Left lung (tissue), 4 donors: ENCODE measurements at regions not wholly inside any gene's neighbourhood (a gene's known extent, or its start where the extent isn't known, plus 50 kb on each side); places are given as distances from the start of the nearest gene placed in this dataset.

ENCODE experiments used
- ATAC-seq: fragments of 200-7000 bp; cut with Tn5 transposase; one replicate; pipeline ENCODE4 v1.9.1; 2020; ENCODE audit warnings: moderate library complexity
- DNase-seq, 4 donors: peaks; one replicate each; pipeline ENCODE4 v3.0.0-alpha.2; 2013 to 2020
- H3K27ac ChIP-seq, 2 donors: fragments of 200-600 bp; sonication (generic) in 1 of 2; one replicate each; pipeline versions ENCODE4 v1.5.0 to v1.8.0; 2020 to 2021
- H3K27me3 ChIP-seq, 2 donors: fragments of 200-600 bp; sonication (generic) in 1 of 2; one replicate each; pipeline versions ENCODE4 v1.5.0 to v1.8.0; 2020 to 2021
- H3K36me3 ChIP-seq, 2 donors: fragments of 200-600 bp; sonication (generic) in 1 of 2; one replicate each; pipeline versions ENCODE4 v1.5.0 to v1.8.0; 2020 to 2021
- H3K4me1 ChIP-seq, 2 donors: fragments of 200-600 bp; one replicate each; pipeline ENCODE4 v1.8.0; 2021
- H3K4me3 ChIP-seq, 2 donors: fragments of 200-600 bp; sonication (generic) in 1 of 2; one replicate each; pipeline versions ENCODE4 v1.5.0 to v1.8.0; 2020 to 2021; ENCODE audit warnings: mild to moderate bottlenecking in 1 of 2
- H3K9me3 ChIP-seq, 2 donors: fragments of 200-600 bp; sonication (generic) in 1 of 2; one replicate each; pipeline versions ENCODE4 v1.5.0 to v1.8.0; 2020 to 2021
- CTCF ChIP-seq, 2 donors: fragments of 200-600 bp; sonication (generic) in 1 of 2; IDR thresholded peaks; one replicate each; pipeline versions ENCODE4 v1.5.0 to v1.8.0; 2021; ENCODE audit warnings: antibody characterized with exemption in 2 of 2
- intact Hi-C, 2 donors: fragments of 100-400 bp; cut with DNase I; formaldehyde crosslinking; loops; one replicate each; pipeline versions ENCODE4 v1.11.2 to v1.14.2; 2022
- donor health status: DM: no; HTN: yes; CAD: no.
- donor health status: DM: no; HTN: no; CAD: no.

- TF ChIP-seq CTCF (IDR thresholded peaks at IDR 0.05) = no peak
Measured at GRCh38 chrX:149283853-149284252, 221.3 kb downstream of the IDS start.

GRCh38 chrX:149282909-149283308, 222.2 kb downstream of the IDS start:
- ATAC-seq = no peak
- H3K36me3 ChIP-seq = no peaks in the 10 kb centered on the region
- intact Hi-C loops = no loop called here

More at GRCh38 chrX:149283853-149284252, 221.3 kb downstream of the IDS start:
- Histone ChIP-seq H3K36me3 (no peaks in the 10 kb centered on the region), H3K27me3 (no peaks in the 10 kb centered on the region), H3K4me3 (no peak overlapping the region), H3K4me1 (no peaks in the 10 kb centered on the region), H3K9me3 (no peaks in the 10 kb centered on the region), H3K27ac (no peak overlapping the region)
- intact Hi-C loops = no loop called here
- no peak for ATAC-seq
- DNase-seq = no peak

GRCh38 chrX:149280011-149280410, 225.1 kb downstream of the IDS start:
- Histone ChIP-seq H3K9me3 (no peaks in the 10 kb centered on the region), H3K36me3 (no peaks in the 10 kb centered on the region), H3K27me3 (no peaks in the 10 kb centered on the region), H3K4me3 (no peak overlapping the region), H3K27ac (no peak overlapping the region), H3K4me1 (no peaks in the 10 kb centered on the region)
- DNase-seq (no peak), ATAC-seq (no peak)
- intact Hi-C loops = no loop called here
- TF ChIP-seq CTCF (IDR thresholded peaks at IDR 0.05) = no peak

More at GRCh38 chrX:149282909-149283308, 222.2 kb downstream of the IDS start:
- DNase-seq = no peak
- H3K4me1 ChIP-seq = no peaks in the 10 kb centered on the region
- TF ChIP-seq CTCF (IDR thresholded peaks at IDR 0.05) = no peak
- H3K27ac ChIP-seq = no peak overlapping the region
- H3K9me3 ChIP-seq = no peaks in the 10 kb centered on the region
- H3K27me3 ChIP-seq = no peaks in the 10 kb centered on the region
- no peak overlapping the region for H3K4me3 ChIP-seq

- no peak overlapping the region for H3K4me3 ChIP-seq
- no peaks in the 10 kb centered on the region for H3K36me3 ChIP-seq
- ATAC-seq (no peak), DNase-seq (no peak)
- no peaks in the 10 kb centered on the region for H3K9me3 ChIP-seq
- no peaks in the 10 kb centered on the region for H3K27me3 ChIP-seq
- H3K27ac ChIP-seq = no peak overlapping the region
- intact Hi-C loops = no loop called here
- H3K4me1 ChIP-seq = no peaks in the 10 kb centered on the region
- no peak for TF ChIP-seq CTCF (IDR thresholded peaks at IDR 0.05)
Measured at GRCh38 chrX:149275836-149276235, 229.3 kb downstream of the IDS start.

- TF ChIP-seq CTCF (IDR thresholded peaks at IDR 0.05) = no peak
- H3K27me3 ChIP-seq = no peaks in the 10 kb centered on the region
- no peaks in the 10 kb centered on the region for H3K4me1 ChIP-seq
- H3K4me3 ChIP-seq = no peak overlapping the region
- H3K9me3 ChIP-seq = no peaks in the 10 kb centered on the region
- DNase-seq = no peak
- H3K36me3 ChIP-seq = no peaks in the 10 kb centered on the region
- no peak overlapping the region for H3K27ac ChIP-seq
- intact Hi-C loops = no loop called here
- no peak for ATAC-seq
Measured at GRCh38 chrX:149274516-149275105, 230.5 kb downstream of the IDS start.
